Panc1 (cell line): ENCODE measurements at regions not wholly inside any gene's neighbourhood (a gene's known extent, or its start where the extent isn't known, plus 50 kb on each side); places are given as distances from the start of the nearest gene placed in this dataset.

Source experiments
- ATAC-seq: fragments of 200-7000 bp; cut with Tn5 transposase; 2 replicates; pipeline ENCODE4 v1.9.1; 2020; ENCODE audit warnings: mild to moderate bottlenecking, moderate library complexity
- BruUV-seq: library from RNA; stranded (reverse); fragments of 400-500 nt; replicated peaks from 2 replicates; lab custom pipeline; 2021; lab: Mats Ljungman, UMichigan
- CTCF ChIA-PET: fragments of 300-600 bp; sonication (Branson Sonifier 250); formaldehyde crosslinking; loops from one replicate; lab custom pipeline; 2022; ENCODE audit warnings: antibody characterized with exemption; lab: Charles Lee
- POLR2A ChIA-PET: fragments of 300-600 bp; sonication (Branson Sonifier 250); formaldehyde crosslinking; loops from one replicate; lab custom pipeline; 2022; ENCODE audit warnings: antibody characterized with exemption; lab: Charles Lee
- DNase-seq: peaks from one replicate; pipeline ENCODE4 v3.0.0-alpha.2; 2010; ENCODE audit warnings: low read depth, low spot score
- H3K27ac ChIP-seq: 2 replicates; pipeline ENCODE4 v1.5.1; 2011; ENCODE audit warnings: mild to moderate bottlenecking, low read length, inconsistent platforms
- H3K27me3 ChIP-seq: fragments of 200-500 bp; sonication (Bioruptor generic); 2 replicates; pipeline ENCODE4 v1.6.0; 2014; ENCODE audit warnings: low read length, inconsistent platforms; ENCODE audit not compliant: control insufficient read depth, insufficient read depth
- H3K36me3 ChIP-seq: fragments of 200-500 bp; sonication (Bioruptor generic); 2 replicates; pipeline ENCODE4 v1.5.1; 2014; ENCODE audit warnings: inconsistent platforms, mild to moderate bottlenecking, low read length, moderate library complexity; ENCODE audit not compliant: control insufficient read depth, insufficient read depth
- H3K4me1 ChIP-seq: 2 replicates; pipeline ENCODE4 v1.5.1; 2011; ENCODE audit warnings: inconsistent platforms, mild to moderate bottlenecking, low read length, moderate library complexity; ENCODE audit not compliant: control insufficient read depth, insufficient read depth
- H3K4me3 ChIP-seq, 2 experiments: 2 replicates each; pipeline ENCODE4 v1.5.1; 2011 to 2012; ENCODE audit warnings: low read depth in 2 of 2, low read length in 2 of 2, mild to moderate bottlenecking in 2 of 2, inconsistent platforms in 1 of 2, moderate library complexity in 1 of 2
- H3K9me3 ChIP-seq: fragments of 200-500 bp; sonication (Bioruptor generic); 2 replicates; pipeline ENCODE4 v1.5.1; 2014; ENCODE audit warnings: low read depth, mild to moderate bottlenecking, inconsistent platforms, low read length, moderate library complexity; ENCODE audit not compliant: control insufficient read depth, insufficient read depth
- CTCF ChIP-seq: fragments of 450-650 bp; IDR thresholded peaks from 2 replicates; pipeline ENCODE4 v1.5.1; 2017; ENCODE audit warnings: mild to moderate bottlenecking
- POLR2AphosphoS5 ChIP-seq: IDR thresholded peaks from 2 replicates; pipeline ENCODE4 v1.6.1; 2012; ENCODE audit warnings: mild to moderate bottlenecking, low read depth, low read length, moderate library complexity
- REST ChIP-seq, 2 experiments: IDR thresholded peaks; 2 replicates each; pipeline ENCODE4 v1.6.1; 2011 to 2012; ENCODE audit warnings: low read depth in 2 of 2, control low read depth in 1 of 2, low read length in 1 of 2, mild to moderate bottlenecking in 1 of 2, moderate library complexity in 1 of 2; ENCODE audit not compliant: insufficient read depth in 1 of 2
- SIN3A ChIP-seq: IDR thresholded peaks from 2 replicates; pipeline ENCODE4 v1.6.1; 2012; ENCODE audit warnings: low read depth, mild to moderate bottlenecking, low read length, moderate library complexity, borderline replicate concordance; ENCODE audit not compliant: insufficient read depth
- TCF7L2 ChIP-seq: IDR thresholded peaks from 2 replicates; pipeline ENCODE4 v1.6.1; 2011; ENCODE audit warnings: mild to moderate bottlenecking, low read depth, low read length, inconsistent platforms
- in situ Hi-C: cut with HindIII; loops from 2 replicates; pipeline ENCODE4 v1.10.0; 2016; ENCODE audit warnings: low sequenced_read_pairs, low pct_unique_long_range_greater_than_20kb
- intact Hi-C: fragments of 100-400 bp; cut with micrococcal nuclease; formaldehyde crosslinking; loops from one replicate; pipeline ENCODE4 v1.10.0; 2022; ENCODE audit not compliant: unreplicated experiment

GRCh38 chr1:86650065-86650464 is 54.3 kb upstream of the SH3GLB1 start:
- H3K9me3 ChIP-seq, result no peaks in the 10 kb centered on the region
- in situ Hi-C loops (no loop called here), intact Hi-C loops (no loop called here)
- ChIA-PET POLR2A (no interaction called here), CTCF (interaction anchor here (1.0 kb wide), 1 partner anchor 224 kb away, joined by 3 read pairs; no protein-coding TSS in a partner anchor)
- H3K4me1 ChIP-seq, result no peaks in the 10 kb centered on the region
- H3K27me3 ChIP-seq, result no peaks in the 10 kb centered on the region
- ATAC-seq (no peak), DNase-seq (no peak)
- BruUV-seq, result no TSS peak
- H3K4me3 ChIP-seq, result no peak overlapping the region
- no peak for TF ChIP-seq SIN3A
- TF ChIP-seq REST (IDR thresholded peaks at IDR 0.05; ENCODE audit: insufficient read depth in 1 of 2, low read depth in 2 of 2, low read length in 1 of 2), result no peak
- TF ChIP-seq TCF7L2, result no peak
- no peak for TF ChIP-seq POLR2AphosphoS5
- no peak for TF ChIP-seq CTCF
- no peak overlapping the region for H3K27ac ChIP-seq
- H3K36me3 ChIP-seq, result no peaks in the 10 kb centered on the region
